HEK293 (cell line): ENCODE measurements at regions not wholly inside any gene's neighbourhood (a gene's known extent, or its start where the extent isn't known, plus 50 kb on each side); places are given as distances from the start of the nearest gene placed in this dataset.
"Not testable (repeated sequence)": the region's sequence is repeated elsewhere in the genome, so short reads cannot be mapped to it uniquely, and the experiment has no call there.

ENCODE experiments used
- CTCF ChIA-PET: fragments of 350-600 bp; formaldehyde crosslinking; extraction: SDS; loops from one replicate; lab custom pipeline; 2021; ENCODE audit warnings: antibody characterized with exemption; lab: Yijun Ruan, JAX
- POLR2A ChIA-PET: fragments of 300-600 bp; formaldehyde crosslinking; extraction: SDS; loops from one replicate; lab custom pipeline; 2020; ENCODE audit warnings: antibody characterized with exemption, inconsistent platforms; lab: Yijun Ruan, JAX
- H3K27ac ChIP-seq: fragments of 200-500 bp; sonication (Bioruptor generic); 2 replicates; pipeline ENCODE4 v1.5.1; 2014; ENCODE audit warnings: low read depth, low read length, control low read depth, inconsistent platforms; ENCODE audit errors: extremely low read depth
- H3K36me3 ChIP-seq, 2 experiments: fragments of 200-500 bp in 1 of 2; sonication (Bioruptor generic) in 1 of 2; 1 replicate in 1 of 2; 2 replicates in 1 of 2; pipeline ENCODE4 v1.5.1; 2014 to 2017; ENCODE audit warnings: inconsistent platforms in 2 of 2, low read length in 2 of 2; ENCODE audit not compliant: control insufficient read depth in 2 of 2, insufficient read depth in 1 of 2
- H3K4me1 ChIP-seq: fragments of 200-500 bp; sonication (Bioruptor generic); 2 replicates; pipeline ENCODE4 v1.5.1; 2014; ENCODE audit warnings: mild to moderate bottlenecking, low read length, inconsistent platforms; ENCODE audit not compliant: control insufficient read depth, insufficient read depth
- H3K4me3 ChIP-seq: 2 replicates; pipeline ENCODE4 v1.5.1; 2011; ENCODE audit warnings: low read depth, mild to moderate bottlenecking, control low read depth, low read length, moderate library complexity
- H3K9me3 ChIP-seq: fragments of 200-500 bp; sonication (Bioruptor generic); 2 replicates; pipeline ENCODE4 v1.5.1; 2014; ENCODE audit warnings: low read depth, low read length, inconsistent platforms; ENCODE audit not compliant: control insufficient read depth, insufficient read depth
- EGR2 ChIP-seq: fragments of 450-650 bp; formaldehyde crosslinking; IDR thresholded peaks from 2 replicates; pipeline ENCODE4 v1.5.1; 2016; ENCODE audit warnings: low read depth, missing biosample characterization, missing genetic modification characterization
- WT1 ChIP-seq: fragments of 450-650 bp; formaldehyde crosslinking; IDR thresholded peaks from 2 replicates; pipeline ENCODE4 v1.5.1; 2016; ENCODE audit warnings: missing biosample characterization, missing genetic modification characterization
- ZBTB7A ChIP-seq: fragments of 450-650 bp; formaldehyde crosslinking; IDR thresholded peaks from 2 replicates; pipeline ENCODE4 v1.5.1; 2016; ENCODE audit warnings: low read depth, missing biosample characterization, missing genetic modification characterization
- ZFHX2 ChIP-seq: fragments of 450-650 bp; formaldehyde crosslinking; conservative IDR thresholded peaks from 2 replicates; pipeline ENCODE4 v1.5.1; 2016; ENCODE audit warnings: missing biosample characterization, missing genetic modification characterization
- ZFP3 ChIP-seq: fragments of 450-650 bp; formaldehyde crosslinking; IDR thresholded peaks from 2 replicates; pipeline ENCODE4 v1.5.1; 2016; ENCODE audit warnings: low read depth, missing biosample characterization, missing genetic modification characterization
- ZFP41 ChIP-seq: fragments of 450-650 bp; formaldehyde crosslinking; IDR thresholded peaks from 2 replicates; pipeline ENCODE4 v1.5.1; 2016; ENCODE audit warnings: missing biosample characterization, missing genetic modification characterization, borderline replicate concordance
- ZNF10 ChIP-seq: fragments of 450-650 bp; formaldehyde crosslinking; IDR thresholded peaks from 2 replicates; pipeline ENCODE4 v1.5.1; 2017; ENCODE audit warnings: missing biosample characterization, missing genetic modification characterization
- ZNF112 ChIP-seq: fragments of 450-650 bp; formaldehyde crosslinking; IDR thresholded peaks from 2 replicates; pipeline ENCODE4 v1.5.0; 2017; ENCODE audit warnings: missing biosample characterization, missing genetic modification characterization
- ZNF155 ChIP-seq: fragments of 450-650 bp; formaldehyde crosslinking; IDR thresholded peaks from 2 replicates; pipeline ENCODE4 v1.5.1; 2016; ENCODE audit warnings: missing biosample characterization, missing genetic modification characterization
- ZNF362 ChIP-seq: fragments of 450-650 bp; formaldehyde crosslinking; IDR thresholded peaks from 2 replicates; pipeline ENCODE4 v1.5.1; 2016; ENCODE audit warnings: missing biosample characterization, missing genetic modification characterization
- ZNF548 ChIP-seq: fragments of 450-650 bp; formaldehyde crosslinking; IDR thresholded peaks from 2 replicates; pipeline ENCODE4 v1.5.1; 2016; ENCODE audit warnings: missing biosample characterization, missing genetic modification characterization
- ZNF555 ChIP-seq: fragments of 450-650 bp; formaldehyde crosslinking; conservative IDR thresholded peaks from 2 replicates; pipeline ENCODE4 v1.5.1; 2017; ENCODE audit warnings: missing biosample characterization, mild to moderate bottlenecking, missing genetic modification characterization, inconsistent platforms
- ZNF558 ChIP-seq: fragments of 450-650 bp; formaldehyde crosslinking; IDR thresholded peaks from 2 replicates; pipeline ENCODE4 v1.5.1; 2016; ENCODE audit warnings: missing biosample characterization, missing genetic modification characterization
- ZNF664 ChIP-seq: fragments of 450-650 bp; formaldehyde crosslinking; IDR thresholded peaks from 2 replicates; pipeline ENCODE4 v1.5.1; 2016; ENCODE audit warnings: missing biosample characterization, missing genetic modification characterization
- ZNF791 ChIP-seq: fragments of 450-650 bp; formaldehyde crosslinking; IDR thresholded peaks from 2 replicates; pipeline ENCODE4 v1.5.1; 2016; ENCODE audit warnings: missing biosample characterization, missing genetic modification characterization
- ZSCAN30 ChIP-seq: fragments of 450-650 bp; IDR thresholded peaks from 2 replicates; pipeline ENCODE4 v1.5.1; 2018; ENCODE audit warnings: missing biosample characterization, mild to moderate bottlenecking, missing genetic modification characterization, moderate library complexity
- TF ChIP-seq, protein P1 (sequence below): fragments of 450-650 bp; formaldehyde crosslinking; IDR thresholded peaks from 2 replicates; pipeline ENCODE4 v1.5.1; 2016; ENCODE audit warnings: missing biosample characterization, missing genetic modification characterization
- TF ChIP-seq, protein P2 (sequence below): fragments of 450-650 bp; formaldehyde crosslinking; IDR thresholded peaks from 2 replicates; pipeline ENCODE4 v1.5.0; 2017; ENCODE audit warnings: missing biosample characterization, missing genetic modification characterization, borderline replicate concordance
- TF ChIP-seq, protein P3 (sequence below): fragments of 450-650 bp; formaldehyde crosslinking; IDR thresholded peaks from 2 replicates; pipeline ENCODE4 v1.5.1; 2016; ENCODE audit warnings: missing biosample characterization, missing genetic modification characterization, borderline replicate concordance

DNA sequence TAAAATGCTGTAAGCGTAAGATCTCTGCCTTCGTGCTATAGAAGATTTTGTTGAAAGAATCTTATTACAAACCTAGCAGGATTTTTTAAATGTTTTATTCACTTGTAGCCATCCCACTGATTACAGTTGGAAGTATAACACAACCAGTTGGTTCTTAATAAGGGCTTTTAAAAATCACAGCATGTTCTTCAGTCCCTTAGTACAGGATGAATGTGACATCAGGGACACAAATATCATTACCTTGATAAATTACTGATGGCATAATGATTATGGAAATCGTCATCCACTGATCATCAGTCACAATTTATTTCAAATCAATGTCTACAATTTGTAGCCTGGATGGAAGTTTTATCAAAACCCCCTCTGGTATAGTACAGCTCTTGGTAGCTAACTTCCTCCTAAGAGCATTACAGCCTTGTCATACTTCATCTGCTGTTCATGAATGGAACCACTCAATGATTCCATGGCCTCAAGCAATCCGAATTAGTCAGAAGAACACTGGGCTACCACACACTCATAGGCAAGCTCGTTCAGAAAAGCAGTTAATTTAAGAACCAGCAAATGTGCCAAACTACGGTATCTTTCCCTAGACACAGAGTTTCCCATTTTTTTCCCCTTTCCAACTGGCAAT is 389.2 kb upstream of the TENM3 start:
- Histone ChIP-seq H3K27ac (no peak overlapping the region), H3K4me3 (no peak overlapping the region), H3K4me1 (no peaks in the 10 kb centered on the region), H3K36me3 (no peaks in the 10 kb centered on the region), H3K9me3 (no peaks in the 10 kb centered on the region)
- ChIA-PET CTCF (no interaction called here), POLR2A (no interaction called here)
- TF ChIP-seq ZNF664 (tag by site-specific recombination) = no peak
- no peak for TF ChIP-seq EGR2 (tag by site-specific recombination)
- TF ChIP-seq ZNF155 (tag by site-specific recombination) = no peak
- TF ChIP-seq, protein P1, sequence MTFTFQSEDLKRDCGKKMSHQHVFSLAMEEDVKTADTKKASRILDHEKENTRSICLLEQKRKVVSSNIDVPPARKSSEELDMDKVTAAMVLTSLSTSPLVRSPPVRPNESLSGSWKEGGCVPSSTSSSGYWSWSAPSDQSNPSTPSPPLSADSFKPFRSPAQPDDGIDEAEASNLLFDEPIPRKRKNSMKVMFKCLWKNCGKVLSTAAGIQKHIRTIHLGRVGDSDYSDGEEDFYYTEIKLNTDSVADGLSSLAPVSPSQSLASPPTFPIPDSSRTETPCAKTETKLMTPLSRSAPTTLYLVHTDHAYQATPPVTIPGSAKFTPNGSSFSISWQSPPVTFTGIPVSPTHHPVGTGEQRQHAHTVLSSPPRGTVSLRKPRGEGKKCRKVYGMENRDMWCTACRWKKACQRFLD (tag by site-specific recombination) = no peak
- no peak for TF ChIP-seq WT1 (tag by site-specific recombination)
- no peak for TF ChIP-seq ZNF112
- TF ChIP-seq ZFP41 (tag by site-specific recombination) = no peak
- TF ChIP-seq ZBTB7A (tag by site-specific recombination) = no peak
- TF ChIP-seq ZFP3 (tag by site-specific recombination) = no peak

DNA sequence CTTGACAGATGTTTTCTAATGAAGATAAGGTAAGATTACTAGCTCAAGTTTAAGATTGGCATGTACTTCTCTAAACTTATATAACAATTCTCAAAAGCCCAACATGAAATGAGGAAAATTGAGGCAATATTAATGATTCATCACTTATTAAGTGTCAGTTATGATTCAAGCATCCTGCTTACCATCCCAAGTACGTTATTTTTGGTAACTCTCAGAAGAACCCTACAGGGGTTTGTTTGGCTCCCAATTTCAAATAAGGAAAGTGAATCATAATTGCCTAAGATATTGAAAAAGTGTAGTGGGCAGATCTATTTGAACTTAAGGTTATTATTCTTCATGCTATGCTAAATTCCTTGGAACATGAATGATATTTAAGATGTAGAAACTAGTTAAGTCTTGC is 387.9 kb upstream of the TENM3 start:
- H3K4me1 ChIP-seq = peaks cover 7% of the 10 kb centered on the region
- POLR2A ChIA-PET = no interaction called here
- H3K4me3 ChIP-seq = no peak overlapping the region
- H3K27ac ChIP-seq = no peak overlapping the region
- CTCF ChIA-PET = interaction anchor here (0.6 kb wide), 1 partner anchor 1073 kb away, joined by 3 read pairs; no protein-coding TSS in a partner anchor
- H3K9me3 ChIP-seq = no peaks in the 10 kb centered on the region
- TF ChIP-seq ZNF555 (tag by site-specific recombination) = no peak
- H3K36me3 ChIP-seq = no peaks in the 10 kb centered on the region

- POLR2A ChIA-PET, H3K4me3 ChIP-seq, H3K36me3 ChIP-seq, H3K9me3 ChIP-seq, CTCF ChIA-PET, H3K27ac ChIP-seq: not testable (repeated sequence)
- peaks cover 12% of the 10 kb centered on the region for H3K4me1 ChIP-seq
Observed at GRCh38 chr4:181857471-181857870, 385.7 kb upstream of the TENM3 start.

DNA sequence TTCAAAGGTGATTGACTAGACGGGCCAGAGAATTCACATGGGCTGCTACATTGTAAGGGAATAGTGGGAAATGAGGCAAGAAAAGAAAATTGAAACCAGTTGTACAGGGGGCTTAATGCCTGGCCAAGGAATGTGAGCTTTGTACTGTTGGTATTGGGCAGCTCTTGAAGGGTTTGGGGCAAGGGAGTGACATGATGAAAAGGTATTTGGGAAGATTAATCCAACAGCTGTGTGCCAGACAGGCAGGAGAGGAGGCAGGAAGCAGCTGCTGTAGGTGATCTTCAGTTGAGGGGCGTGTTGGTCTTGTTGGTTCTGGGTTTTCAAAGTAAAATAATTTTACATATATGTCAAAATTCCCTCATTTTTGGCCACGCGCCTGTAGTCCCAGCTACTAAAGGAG is 384.5 kb upstream of the TENM3 start:
- ChIA-PET POLR2A (no interaction called here), CTCF (no interaction called here)
- peaks cover 12% of the 10 kb centered on the region for H3K4me1 ChIP-seq
- no peaks in the 10 kb centered on the region for H3K9me3 ChIP-seq
- no peak overlapping the region for H3K4me3 ChIP-seq
- H3K27ac ChIP-seq = no peak overlapping the region
- no peaks in the 10 kb centered on the region for H3K36me3 ChIP-seq
- TF ChIP-seq ZNF791 (tag by site-specific recombination) (no peak), ZNF558 (tag by site-specific recombination) (no peak), ZNF10 (tag by site-specific recombination) (no peak), ZSCAN30 (tag by site-specific recombination) (no peak), ZFHX2 (tag by site-specific recombination) (no peak), ZNF548 (tag by site-specific recombination) (no peak), ZNF362 (tag by site-specific recombination) (no peak)
- TF ChIP-seq, protein P2, sequence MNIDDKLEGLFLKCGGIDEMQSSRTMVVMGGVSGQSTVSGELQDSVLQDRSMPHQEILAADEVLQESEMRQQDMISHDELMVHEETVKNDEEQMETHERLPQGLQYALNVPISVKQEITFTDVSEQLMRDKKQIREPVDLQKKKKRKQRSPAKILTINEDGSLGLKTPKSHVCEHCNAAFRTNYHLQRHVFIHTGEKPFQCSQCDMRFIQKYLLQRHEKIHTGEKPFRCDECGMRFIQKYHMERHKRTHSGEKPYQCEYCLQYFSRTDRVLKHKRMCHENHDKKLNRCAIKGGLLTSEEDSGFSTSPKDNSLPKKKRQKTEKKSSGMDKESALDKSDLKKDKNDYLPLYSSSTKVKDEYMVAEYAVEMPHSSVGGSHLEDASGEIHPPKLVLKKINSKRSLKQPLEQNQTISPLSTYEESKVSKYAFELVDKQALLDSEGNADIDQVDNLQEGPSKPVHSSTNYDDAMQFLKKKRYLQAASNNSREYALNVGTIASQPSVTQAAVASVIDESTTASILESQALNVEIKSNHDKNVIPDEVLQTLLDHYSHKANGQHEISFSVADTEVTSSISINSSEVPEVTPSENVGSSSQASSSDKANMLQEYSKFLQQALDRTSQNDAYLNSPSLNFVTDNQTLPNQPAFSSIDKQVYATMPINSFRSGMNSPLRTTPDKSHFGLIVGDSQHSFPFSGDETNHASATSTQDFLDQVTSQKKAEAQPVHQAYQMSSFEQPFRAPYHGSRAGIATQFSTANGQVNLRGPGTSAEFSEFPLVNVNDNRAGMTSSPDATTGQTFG = no peak
- TF ChIP-seq, protein P3, sequence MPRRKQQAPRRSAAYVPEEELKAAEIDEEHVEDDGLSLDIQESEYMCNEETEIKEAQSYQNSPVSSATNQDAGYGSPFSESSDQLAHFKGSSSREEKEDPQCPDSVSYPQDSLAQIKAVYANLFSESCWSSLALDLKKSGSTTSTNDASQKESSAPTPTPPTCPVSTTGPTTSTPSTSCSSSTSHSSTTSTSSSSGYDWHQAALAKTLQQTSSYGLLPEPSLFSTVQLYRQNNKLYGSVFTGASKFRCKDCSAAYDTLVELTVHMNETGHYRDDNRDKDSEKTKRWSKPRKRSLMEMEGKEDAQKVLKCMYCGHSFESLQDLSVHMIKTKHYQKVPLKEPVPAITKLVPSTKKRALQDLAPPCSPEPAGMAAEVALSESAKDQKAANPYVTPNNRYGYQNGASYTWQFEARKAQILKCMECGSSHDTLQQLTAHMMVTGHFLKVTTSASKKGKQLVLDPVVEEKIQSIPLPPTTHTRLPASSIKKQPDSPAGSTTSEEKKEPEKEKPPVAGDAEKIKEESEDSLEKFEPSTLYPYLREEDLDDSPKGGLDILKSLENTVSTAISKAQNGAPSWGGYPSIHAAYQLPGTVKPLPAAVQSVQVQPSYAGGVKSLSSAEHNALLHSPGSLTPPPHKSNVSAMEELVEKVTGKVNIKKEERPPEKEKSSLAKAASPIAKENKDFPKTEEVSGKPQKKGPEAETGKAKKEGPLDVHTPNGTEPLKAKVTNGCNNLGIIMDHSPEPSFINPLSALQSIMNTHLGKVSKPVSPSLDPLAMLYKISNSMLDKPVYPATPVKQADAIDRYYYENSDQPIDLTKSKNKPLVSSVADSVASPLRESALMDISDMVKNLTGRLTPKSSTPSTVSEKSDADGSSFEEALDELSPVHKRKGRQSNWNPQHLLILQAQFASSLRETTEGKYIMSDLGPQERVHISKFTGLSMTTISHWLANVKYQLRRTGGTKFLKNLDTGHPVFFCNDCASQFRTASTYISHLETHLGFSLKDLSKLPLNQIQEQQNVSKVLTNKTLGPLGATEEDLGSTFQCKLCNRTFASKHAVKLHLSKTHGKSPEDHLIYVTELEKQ (tag by site-specific recombination) = no peak
- TF ChIP-seq, all 188 proteins: peak for 0
